GM12873 (cell line): ENCODE measurements at regions not wholly inside any gene's neighbourhood (a gene's known extent, or its start where the extent isn't known, plus 50 kb on each side); places are given as distances from the start of the nearest gene placed in this dataset.

Experiments
- CTCF ChIP-seq: IDR thresholded peaks from 2 replicates; pipeline ENCODE4 v1.5.1; 2012; ENCODE audit warnings: low read depth, mild to moderate bottlenecking, moderate library complexity, low read length, control low read depth; ENCODE audit not compliant: insufficient read depth; ENCODE audit errors: missing control alignments

GRCh38 chr18:71304856-71305255 lies 1016.0 kb downstream of the SOCS6 start:
- no peak for TF ChIP-seq CTCF

GRCh38 chr18:71301596-71301995 lies 1012.8 kb downstream of the SOCS6 start:
- TF ChIP-seq CTCF, result no peak

- no peak for TF ChIP-seq CTCF
Observed at GRCh38 chr18:71293322-71293721, 1004.5 kb downstream of the SOCS6 start.

- no peak for TF ChIP-seq CTCF
Observed at GRCh38 chr18:71287268-71287667, 998.4 kb downstream of the SOCS6 start.

GRCh38 chr18:71252351-71252865 lies 963.6 kb downstream of the SOCS6 start:
- no peak for TF ChIP-seq CTCF

GRCh38 chr18:71250191-71250590 lies 961.3 kb downstream of the SOCS6 start:
- no peak for TF ChIP-seq CTCF

- no peak for TF ChIP-seq CTCF
Observed at GRCh38 chr18:71249791-71250190, 960.9 kb downstream of the SOCS6 start.
